ENCODE measurements at regions not wholly inside any gene's neighbourhood (a gene's known extent, or its start where the extent isn't known, plus 50 kb on each side); places are given as distances from the start of the nearest gene placed in this dataset.

DNA sequence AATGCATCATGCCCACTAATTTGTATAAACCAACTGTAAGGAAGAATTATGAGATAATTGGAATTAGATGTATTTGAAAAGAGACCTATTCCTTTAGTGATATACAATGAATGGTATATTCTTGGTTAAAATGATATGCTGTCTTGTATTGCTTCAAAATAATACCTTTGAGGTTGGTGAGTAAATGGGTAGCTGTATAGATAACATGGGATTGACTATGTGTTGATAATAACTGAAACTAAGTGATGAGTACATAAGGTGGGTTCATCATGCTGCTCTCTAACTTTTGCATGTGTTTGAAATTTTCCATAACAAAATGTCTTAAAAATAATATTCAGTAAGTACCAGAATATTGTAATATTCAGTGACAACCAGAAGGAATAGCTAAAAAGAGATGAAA is 272.6 kb upstream of the ZPLD1 start:
- no peak for DNase-seq (ENCODE audit: low spot score)
- in situ Hi-C loops (cut with HindIII; ENCODE audit: low sequenced_read_pairs): no loop called here

DNA sequence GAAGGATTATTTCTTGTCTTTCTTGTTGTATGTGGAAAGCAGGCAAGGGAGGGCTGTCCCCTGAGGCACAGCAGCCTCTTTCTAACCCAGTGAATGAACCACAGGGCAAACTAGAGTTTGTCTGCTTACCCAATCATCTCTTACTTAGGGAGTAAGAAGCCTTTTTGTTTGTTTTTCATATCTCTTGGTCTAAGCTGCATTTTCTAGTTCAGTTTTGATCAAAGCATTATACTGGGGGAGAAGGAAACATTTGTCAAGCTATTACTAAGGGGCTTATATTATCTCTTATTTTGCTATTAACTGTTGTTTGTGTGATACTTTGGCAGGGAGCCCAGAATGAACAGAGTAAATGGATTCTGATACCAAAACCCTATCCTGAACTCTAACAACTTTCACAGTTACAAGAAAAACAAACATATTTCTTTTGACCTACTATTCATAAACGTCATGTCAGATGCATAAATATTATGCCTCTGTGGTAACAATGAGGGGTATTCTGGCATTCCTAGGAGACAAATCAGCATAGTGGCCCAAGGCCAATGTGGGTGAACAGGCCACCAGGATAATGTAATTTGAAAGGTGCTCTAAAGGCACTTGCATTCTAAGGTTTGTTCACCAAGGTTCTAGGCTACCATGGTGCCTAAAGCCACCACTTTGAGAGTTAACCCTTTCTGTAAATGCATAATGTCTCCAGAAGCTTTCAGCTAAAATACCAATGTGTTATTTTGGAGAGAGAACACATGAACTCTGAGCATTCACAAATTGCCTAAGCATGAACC is 271.6 kb upstream of the ZPLD1 start:
- no peak for DNase-seq (ENCODE audit: low spot score)
- in situ Hi-C loops (cut with HindIII; ENCODE audit: low sequenced_read_pairs): no loop called here

DNA sequence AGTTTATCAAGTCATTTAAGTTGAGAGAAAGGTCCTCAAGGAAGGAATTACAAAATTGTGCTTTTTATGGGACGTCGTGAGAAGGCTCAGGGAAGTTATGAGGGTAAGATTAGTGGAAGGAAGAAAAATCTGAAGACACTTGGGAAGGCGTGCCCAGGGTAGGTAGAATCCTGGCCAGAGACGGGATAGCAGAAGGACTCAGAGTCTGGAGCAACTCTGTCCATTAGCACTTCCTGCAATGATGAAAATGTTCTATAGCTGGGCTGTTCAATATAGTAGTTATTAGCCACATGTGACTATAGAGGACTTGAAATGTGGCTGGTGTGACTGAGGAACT is 271.0 kb upstream of the ZPLD1 start:
- in situ Hi-C loops (cut with HindIII; ENCODE audit: low sequenced_read_pairs): no loop called here
- no peak for DNase-seq (ENCODE audit: low spot score)

DNA sequence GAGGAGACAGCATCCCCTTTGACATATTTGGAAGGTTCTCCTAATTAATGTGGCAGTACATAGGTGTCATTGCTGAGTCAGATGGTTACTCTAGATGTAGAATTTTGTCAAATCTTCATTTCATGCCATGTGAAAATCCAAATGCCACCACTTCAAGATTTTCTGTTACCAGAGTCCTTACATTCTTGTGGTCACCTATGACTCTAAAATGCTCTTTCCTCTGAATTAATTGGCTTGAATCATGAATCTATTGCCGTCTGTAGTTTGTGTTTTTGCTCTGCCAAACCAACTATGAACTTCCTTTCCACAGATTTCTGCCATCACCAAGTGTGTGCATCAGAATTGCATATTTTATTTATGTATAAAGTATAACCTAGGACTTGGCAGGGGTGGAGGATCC is 269.4 kb upstream of the ZPLD1 start:
- no peak for DNase-seq (ENCODE audit: low spot score)
- in situ Hi-C loops (cut with HindIII; ENCODE audit: low sequenced_read_pairs): no loop called here

DNA sequence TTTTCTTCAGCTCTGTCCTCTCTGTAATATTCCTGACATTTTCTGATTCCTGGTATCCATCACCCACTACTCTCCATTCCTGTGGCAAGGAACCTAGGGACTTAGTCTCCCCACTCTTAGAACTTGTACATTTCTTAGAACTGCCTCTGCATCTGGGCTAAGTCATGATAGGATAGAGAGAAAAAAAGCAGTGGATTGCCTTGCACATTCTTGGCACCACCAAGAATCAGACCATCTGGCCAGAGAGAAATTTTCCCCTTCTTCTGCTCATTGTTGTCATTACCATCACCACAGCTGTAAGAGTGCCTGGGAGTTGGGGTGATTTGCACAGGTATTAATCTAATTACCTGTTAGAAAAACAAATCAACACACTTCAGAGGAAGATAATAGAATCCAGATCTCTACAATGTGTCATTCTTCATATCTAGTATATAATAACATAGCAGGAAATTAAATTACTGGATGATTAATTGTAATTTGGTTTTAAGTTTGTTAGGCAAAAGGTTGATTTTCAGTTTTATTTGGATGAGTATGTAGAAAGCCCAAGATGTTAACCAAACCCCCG is 264.8 kb upstream of the ZPLD1 start:
- in situ Hi-C loops (cut with HindIII; ENCODE audit: low sequenced_read_pairs): no loop called here
- DNase-seq (ENCODE audit: low spot score): no peak

DNA sequence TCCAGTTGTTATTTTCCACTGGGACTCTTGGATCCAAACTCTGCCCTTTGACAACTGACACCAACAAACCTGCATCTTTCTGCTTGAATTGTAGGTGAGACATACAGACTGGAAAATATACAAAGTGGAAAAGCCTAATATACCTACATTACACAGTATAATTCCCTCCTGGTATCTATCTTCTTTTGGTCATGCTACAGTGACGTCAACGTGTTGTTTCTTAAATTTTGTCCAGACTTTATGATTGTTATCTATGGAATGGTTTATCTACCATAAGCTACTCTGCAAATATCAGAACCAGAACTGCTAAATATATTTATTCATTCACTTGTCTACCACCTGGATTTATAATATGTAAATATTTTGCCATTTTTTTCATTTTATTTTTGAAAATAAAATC is 264.3 kb upstream of the ZPLD1 start:
- in situ Hi-C loops (cut with HindIII; ENCODE audit: low sequenced_read_pairs): no loop called here
- DNase-seq (ENCODE audit: low spot score): no peak

DNA sequence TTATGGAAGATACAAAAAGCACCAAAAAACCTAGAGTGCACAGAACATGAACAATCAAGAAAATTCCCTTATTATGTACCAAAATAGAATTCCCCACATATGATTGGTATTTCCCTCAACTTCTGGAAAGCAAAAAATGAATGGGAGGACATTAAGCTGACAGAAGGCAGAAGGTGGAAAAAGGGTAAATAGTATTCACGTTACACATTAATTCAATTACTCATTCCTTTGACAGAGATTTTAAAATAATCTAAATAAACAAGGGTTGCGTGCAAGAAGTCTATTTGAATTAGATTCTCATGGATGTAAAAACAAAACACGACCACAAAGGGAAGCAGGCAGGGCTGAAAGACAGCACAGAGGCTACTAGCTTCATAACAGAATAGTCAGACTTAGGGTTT is 260.5 kb upstream of the ZPLD1 start:
- no peak for DNase-seq (ENCODE audit: low spot score)
- in situ Hi-C loops (cut with HindIII; ENCODE audit: low sequenced_read_pairs): no loop called here

DNA sequence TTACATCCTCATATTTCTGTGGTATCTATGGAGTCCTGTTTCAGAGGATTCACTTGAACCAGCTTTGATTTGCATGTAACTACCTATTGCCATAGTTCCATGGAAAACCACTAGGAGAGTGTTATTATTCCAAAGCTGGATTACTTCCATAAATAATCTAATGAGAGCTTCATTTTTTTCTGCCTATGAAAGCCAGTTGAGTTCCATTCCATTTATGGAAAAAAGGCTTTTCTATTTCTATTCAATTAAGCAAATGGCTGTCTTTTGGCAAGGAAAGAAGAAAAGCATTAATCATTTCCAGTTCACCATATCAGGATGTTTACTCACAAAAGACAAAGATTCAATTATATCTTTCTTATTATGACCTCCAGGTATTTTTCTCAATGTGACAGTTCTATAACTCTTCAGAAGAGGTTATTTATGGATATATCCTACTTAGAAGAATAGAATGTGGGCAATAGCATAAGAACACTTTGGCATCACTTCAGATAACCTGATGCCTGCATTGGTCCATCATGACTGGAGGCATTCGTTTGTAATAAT is 259.9 kb upstream of the ZPLD1 start:
- in situ Hi-C loops (cut with HindIII; ENCODE audit: low sequenced_read_pairs): no loop called here

DNA sequence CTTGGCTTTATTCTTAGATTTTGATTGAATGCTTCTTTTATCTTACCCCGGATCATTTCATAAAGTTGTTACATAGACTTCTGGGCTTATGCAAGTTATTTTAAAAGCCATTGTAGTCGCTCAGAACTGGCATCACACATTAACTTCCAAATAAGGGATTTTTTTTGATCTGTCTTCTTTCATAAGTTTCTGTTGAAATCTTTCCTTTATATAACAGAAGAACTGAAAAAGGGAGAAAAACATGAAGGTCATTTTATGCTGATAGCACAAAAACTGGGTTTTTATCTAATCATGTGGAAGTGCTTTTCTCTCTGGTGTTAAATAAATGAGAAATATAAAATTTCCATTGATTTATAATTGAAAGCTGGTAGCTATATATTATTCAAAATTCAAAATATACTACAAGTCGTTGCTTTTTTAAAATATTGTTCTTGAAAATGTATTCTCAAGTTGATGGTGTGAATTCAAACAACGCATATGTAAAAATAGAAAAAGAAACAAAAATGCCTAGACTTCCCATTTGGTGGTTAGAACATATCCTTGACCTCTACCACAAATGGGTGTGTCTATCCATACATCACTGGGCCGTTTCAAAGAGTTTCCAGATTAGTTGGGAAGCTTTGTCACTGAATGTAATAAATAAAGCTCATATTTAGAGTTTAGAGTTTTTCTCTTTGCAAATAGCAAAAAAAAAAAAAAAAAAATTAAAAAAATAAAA is 258.3 kb upstream of the ZPLD1 start:
- in situ Hi-C loops (cut with HindIII; ENCODE audit: low sequenced_read_pairs): no loop called here

More for the DNA sequence above, 259.9 kb upstream of the ZPLD1 start:
- no peak for DNase-seq (ENCODE audit: low spot score)

DNA sequence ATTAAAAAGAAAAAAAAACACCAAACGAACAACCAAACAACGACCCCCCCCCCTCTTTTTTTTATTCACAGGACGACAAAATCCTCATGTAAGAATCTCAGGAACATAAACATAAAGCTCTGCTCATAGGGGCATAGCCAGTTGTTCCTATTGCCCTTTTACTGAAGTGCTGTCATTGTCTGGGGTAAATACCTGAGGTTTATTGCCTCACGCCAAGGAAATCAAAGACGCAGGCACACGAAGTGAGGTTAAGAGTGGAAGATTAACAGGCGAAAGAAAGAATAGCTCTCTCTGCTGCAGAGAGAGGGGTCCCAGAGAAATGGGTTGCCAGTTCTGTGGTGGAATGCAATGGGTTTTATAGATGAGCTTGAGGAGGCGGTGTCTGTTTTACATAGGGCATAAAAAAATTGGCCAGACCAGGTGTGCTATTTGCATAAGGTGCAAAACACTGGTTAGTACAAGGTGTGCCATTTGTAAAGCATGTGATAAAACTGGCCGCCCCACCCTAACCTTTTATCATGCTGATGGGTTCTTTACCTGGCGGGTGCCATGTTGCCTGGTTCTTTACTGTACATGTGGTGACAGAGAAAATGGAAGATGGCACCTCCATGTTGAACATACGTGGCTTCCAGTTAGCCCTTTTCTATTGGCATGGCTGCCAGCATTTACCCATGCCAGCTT is 257.6 kb upstream of the ZPLD1 start:
- in situ Hi-C loops (cut with HindIII; ENCODE audit: low sequenced_read_pairs): no loop called here

More for the DNA sequence above, 258.3 kb upstream of the ZPLD1 start:
- no peak for DNase-seq (ENCODE audit: low spot score)

DNA sequence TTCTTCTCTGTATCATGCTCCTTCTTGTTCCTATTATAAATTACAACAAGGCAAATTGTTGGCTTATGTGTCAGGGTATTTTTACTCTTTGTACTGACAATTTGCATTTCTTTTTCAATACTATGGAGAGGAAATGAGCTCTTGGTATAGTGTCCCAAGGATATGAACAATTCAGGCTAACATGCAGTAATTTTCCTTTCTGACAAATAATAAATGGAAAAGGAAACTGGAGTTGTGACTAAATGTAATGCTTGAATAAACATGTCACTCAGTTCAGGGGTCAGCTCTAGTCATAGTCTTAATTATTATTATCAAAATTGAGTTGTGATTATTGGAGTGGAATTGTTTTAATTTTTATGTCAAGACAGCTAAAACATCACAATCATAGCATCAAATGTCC is 256.0 kb upstream of the ZPLD1 start:
- DNase-seq (ENCODE audit: low spot score): no peak
- in situ Hi-C loops (cut with HindIII; ENCODE audit: low sequenced_read_pairs): no loop called here

More for the DNA sequence above, 257.6 kb upstream of the ZPLD1 start:
- DNase-seq (ENCODE audit: low spot score): no peak

DNA sequence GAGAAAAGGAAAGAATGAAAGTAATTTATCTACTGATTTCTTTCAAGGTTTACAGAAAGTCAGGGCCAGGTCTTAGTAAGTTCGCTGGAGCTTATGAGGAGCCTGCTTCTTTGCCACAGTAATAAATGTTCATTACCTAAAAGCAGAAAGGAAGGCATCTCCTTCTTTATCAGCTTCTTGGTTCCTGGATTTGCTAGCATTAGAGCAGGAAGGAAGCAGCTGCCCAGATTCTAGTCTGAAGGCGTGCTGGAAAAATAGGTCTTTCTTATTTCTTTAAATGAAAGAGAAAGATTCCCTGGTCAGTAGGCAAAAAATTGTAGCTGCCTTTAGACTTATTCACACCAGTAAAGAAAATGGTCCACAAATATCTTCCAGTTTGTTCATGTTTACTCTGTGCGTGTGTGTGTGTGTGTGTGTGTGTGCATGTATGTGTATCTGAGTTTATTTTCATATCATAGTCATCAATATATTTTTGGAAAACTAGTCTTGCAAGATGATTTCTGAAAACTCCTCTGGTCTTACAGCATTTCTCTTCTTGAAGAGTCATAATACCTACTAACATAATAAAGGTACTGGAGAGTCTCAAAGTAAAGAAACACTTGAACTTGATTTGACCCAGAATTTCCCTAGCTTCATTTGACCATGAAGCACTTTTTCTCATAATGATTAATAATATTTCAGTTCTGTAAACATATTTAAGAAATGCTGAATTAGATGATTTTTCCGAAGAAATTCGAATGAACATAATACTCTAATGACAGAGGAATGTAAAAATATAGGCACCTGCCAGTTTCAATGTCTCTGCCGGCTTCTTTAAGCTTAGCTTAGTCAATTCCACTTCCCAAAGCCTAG is 255.3 kb upstream of the ZPLD1 start:
- in situ Hi-C loops (cut with HindIII; ENCODE audit: low sequenced_read_pairs): no loop called here
- no peak for DNase-seq (ENCODE audit: low spot score)

DNA sequence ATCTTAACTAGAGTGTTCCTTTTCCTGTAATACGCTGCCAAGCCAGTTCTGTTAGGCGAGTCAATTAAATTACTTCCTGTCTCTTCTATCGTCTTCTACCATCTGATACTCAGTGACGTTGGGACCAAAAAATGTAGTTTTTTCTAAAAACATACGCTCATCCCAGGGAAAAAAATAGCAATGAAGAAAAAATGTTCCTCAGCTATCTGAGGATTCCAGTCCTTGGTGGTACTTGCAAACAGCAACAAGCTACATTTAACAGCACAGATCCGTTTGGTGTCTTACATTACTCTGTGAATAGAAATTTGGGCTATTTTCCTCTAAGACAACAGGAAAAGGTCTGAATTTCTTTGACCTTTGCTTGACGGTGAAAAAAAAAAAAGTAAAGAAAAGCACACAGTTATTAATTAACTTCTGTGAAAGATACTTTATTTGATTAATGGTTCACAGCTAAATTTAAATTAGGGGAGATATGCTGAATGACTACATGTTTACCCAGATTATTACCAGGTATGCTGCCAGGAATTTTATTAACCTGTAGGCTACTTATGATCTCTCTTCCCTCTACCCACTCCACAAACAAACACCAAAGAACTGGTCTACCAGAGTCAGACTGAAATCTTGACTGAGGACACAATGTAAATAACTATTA is 254.4 kb upstream of the ZPLD1 start:
- in situ Hi-C loops (cut with HindIII; ENCODE audit: low sequenced_read_pairs): no loop called here
- no peak for DNase-seq (ENCODE audit: low spot score)

DNA sequence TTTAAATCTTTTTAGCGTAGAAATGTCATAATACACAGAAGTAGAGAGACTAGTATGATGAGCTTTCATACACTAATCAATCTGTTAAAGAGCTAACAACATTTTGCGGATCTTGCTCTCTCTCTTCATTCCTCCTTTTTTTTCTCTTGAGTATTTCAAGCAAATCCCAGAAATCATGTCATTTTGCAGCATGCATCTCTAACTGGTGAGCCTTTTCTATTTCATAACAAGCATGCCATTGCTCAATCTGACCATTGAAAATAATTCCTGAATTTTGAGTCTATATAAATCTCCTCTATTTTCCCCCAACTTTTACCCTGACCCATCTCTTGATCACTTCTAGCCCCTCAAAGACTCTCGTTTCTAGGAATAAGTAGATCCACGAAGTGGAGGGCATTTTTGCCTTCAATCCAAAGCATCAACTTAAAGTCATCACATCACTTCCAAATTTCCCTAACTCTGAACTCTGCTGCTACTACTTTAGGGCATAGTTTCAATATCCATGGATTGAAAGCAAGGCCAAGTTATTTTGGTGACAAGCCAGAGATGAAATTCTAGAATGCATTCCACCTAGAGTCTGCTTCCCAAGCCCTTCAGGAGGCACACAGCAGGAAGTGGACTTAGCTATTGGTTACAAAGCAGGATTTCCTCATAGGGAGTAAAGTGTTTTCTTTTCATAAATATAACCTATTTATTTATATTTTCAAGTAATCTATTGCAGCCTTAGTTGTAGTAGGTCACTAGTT is 253.5 kb upstream of the ZPLD1 start:
- in situ Hi-C loops (cut with HindIII; ENCODE audit: low sequenced_read_pairs): no loop called here

DNA sequence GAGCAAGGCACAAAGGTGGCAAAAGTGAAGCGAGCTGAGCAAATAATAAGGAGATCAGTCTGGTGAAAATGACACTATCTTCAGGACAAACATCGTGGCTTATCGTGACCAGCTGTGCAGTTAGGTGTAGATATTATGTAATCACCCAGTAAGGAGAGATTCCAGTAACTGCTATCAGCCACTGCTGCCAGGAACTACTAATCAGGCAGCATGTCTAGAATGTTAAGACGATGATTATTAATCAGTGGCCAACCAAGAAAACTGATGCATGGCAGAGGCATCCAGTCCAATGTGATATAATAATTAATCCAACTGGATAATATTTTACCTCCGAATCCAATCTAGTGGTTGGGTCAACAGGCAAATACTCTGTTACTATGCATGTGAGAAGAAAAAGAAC is 252.7 kb upstream of the ZPLD1 start:
- DNase-seq (ENCODE audit: low spot score): no peak
- in situ Hi-C loops (cut with HindIII; ENCODE audit: low sequenced_read_pairs): no loop called here

More for the DNA sequence above, 253.5 kb upstream of the ZPLD1 start:
- DNase-seq (ENCODE audit: low spot score): no peak

DNA sequence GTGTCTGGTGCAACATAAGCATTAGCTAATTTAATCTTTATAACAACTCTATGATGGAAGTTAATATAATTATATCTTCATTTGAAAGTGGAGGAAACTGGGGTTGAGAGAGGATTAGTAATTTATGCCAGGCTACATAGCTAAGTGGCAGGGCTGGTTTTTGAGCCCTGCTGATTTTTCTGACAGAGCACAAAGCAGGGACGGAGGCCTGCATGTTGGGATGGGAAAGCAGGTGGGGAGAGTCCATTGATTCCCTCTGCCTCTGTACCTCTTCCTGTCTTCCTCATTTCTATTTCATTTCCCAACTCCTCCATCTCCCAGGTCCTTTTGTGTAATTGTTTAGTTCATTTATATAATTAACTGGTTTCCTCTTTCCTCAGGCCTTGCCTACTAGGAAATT is 251.6 kb upstream of the ZPLD1 start:
- in situ Hi-C loops (cut with HindIII; ENCODE audit: low sequenced_read_pairs): no loop called here
- no peak for DNase-seq (ENCODE audit: low spot score)

DNA sequence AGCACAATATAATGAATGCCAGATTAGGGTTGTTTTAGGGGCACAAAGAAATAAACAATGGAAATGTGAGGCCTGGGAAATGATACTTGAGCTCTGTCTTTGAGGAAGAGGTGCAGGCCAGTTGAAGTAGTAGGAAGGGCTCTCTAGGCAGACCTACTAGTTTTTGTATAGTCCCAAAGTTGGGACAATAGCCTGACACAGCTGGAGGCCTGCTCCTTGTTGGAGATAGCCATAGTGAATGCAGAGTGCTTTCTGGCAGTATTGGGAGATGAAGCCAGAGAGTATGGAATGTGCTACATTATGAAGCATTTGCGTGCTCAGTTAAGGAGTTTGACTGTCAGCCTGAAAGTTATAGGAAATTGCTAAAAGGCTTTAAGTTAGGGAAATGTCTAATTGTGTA is 251.2 kb upstream of the ZPLD1 start:
- in situ Hi-C loops (cut with HindIII; ENCODE audit: low sequenced_read_pairs): no loop called here
- no peak for DNase-seq (ENCODE audit: low spot score)

DNA sequence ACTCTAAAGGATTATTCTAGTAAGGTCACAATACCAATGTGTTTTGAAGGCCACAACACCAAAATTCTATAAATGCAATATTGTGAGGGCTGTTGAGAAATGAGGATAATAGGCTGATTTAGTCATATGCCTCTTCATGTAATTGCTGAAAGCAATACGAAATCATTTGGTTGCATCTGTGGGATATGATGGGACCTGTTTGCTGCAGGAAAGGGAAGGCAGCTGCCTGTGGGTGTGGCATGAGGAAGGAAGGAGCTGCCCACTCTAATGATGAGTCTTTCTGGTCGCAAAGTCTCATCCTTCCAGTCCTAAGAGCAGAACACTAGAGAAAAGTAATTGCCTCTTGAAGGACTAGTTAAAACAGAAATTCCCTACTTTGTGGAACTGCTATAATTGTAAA is 245.3 kb upstream of the ZPLD1 start:
- in situ Hi-C loops (cut with HindIII; ENCODE audit: low sequenced_read_pairs): no loop called here

More for the DNA sequence above, 245.3 kb upstream of the ZPLD1 start:
- DNase-seq (ENCODE audit: low spot score): no peak

Measured in G401 (cell line).